Transverse colon (tissue), 4 donors: ENCODE measurements at regions not wholly inside any gene's neighbourhood (a gene's known extent, or its start where the extent isn't known, plus 50 kb on each side); places are given as distances from the start of the nearest gene placed in this dataset.

Experiments used
- DNase-seq: peaks from one replicate; pipeline ENCODE4 v3.0.0-alpha.2; 2019
- H3K27ac ChIP-seq, 4 donors: fragments of 200-600 bp; sonication (generic); 2 replicates each; pipeline ENCODE4 v1.5.1; 2016 to 2018; ENCODE audit warnings: inconsistent platforms in 4 of 4
- H3K27me3 ChIP-seq: fragments of 200-600 bp; sonication (generic); 2 replicates; pipeline ENCODE4 v1.5.1; 2017; ENCODE audit warnings: inconsistent platforms
- H3K36me3 ChIP-seq, 4 donors: fragments of 200-600 bp; sonication (generic); 2 replicates each; pipeline ENCODE4 v1.5.1; 2017 to 2019; ENCODE audit warnings: inconsistent platforms in 4 of 4
- H3K4me1 ChIP-seq, 4 donors: fragments of 200-600 bp; sonication (generic); 2 replicates each; pipeline ENCODE4 v1.5.1; 2017 to 2020; ENCODE audit warnings: inconsistent platforms in 4 of 4
- H3K4me3 ChIP-seq, 4 donors: fragments of 200-600 bp; sonication (generic); 1 replicate in 1 of 4; 2 replicates in 3 of 4; pipeline versions ENCODE4 v1.5.1 to v1.6.1; 2017 to 2019; ENCODE audit warnings: inconsistent platforms in 4 of 4
- H3K9me3 ChIP-seq, 2 donors: fragments of 200-600 bp; sonication (generic); 2 replicates each; pipeline ENCODE4 v1.5.1; 2017 to 2019; ENCODE audit warnings: inconsistent platforms in 2 of 2
- CTCF ChIP-seq, 5 experiments: fragments of 200-600 bp in 3 of 5; fragments of 450-650 bp in 2 of 5; sonication (generic) in 3 of 5; IDR thresholded peaks; 1 replicate in 2 of 5; 2 replicates in 3 of 5; pipeline ENCODE4 v1.5.1; 2016 to 2017; ENCODE audit warnings: antibody characterized with exemption in 5 of 5, inconsistent platforms in 3 of 5, mild to moderate bottlenecking in 2 of 5, moderate library complexity in 1 of 5
- EP300 ChIP-seq: sonication (generic); formaldehyde crosslinking; IDR thresholded peaks from one replicate; pipeline ENCODE4 v1.6.1; 2017; ENCODE audit warnings: antibody characterized with exemption, low read depth
- POLR2A ChIP-seq: fragments of 450-650 bp; IDR thresholded peaks from one replicate; pipeline ENCODE4 v1.6.1; 2016; ENCODE audit warnings: antibody characterized with exemption, mild to moderate bottlenecking, moderate library complexity
- POLR2AphosphoS5 ChIP-seq, 3 donors: sonication (generic); formaldehyde crosslinking; IDR thresholded peaks; one replicate each; pipeline ENCODE4 v1.6.1; 2016; ENCODE audit warnings: antibody characterized with exemption in 3 of 3
- WGBS, 2 donors: methylation state at CpG; one replicate each; pipeline ENCODE4 v1.1.5; 2018; ENCODE audit warnings: low coverage in 1 of 2; 5-methylcytosine and 5-hydroxymethylcytosine counted together
- in situ Hi-C, 4 donors: fragments of 200-750 bp; cut with MboI; loops; one replicate each; pipeline versions ENCODE4 v1.15.0 to v1.15.1; 2017; ENCODE audit warnings: low sequenced_read_pairs in 3 of 4, low pct_ligation_motif_present in 1 of 4, low pct_unique_long_range_greater_than_20kb in 1 of 4
- intact Hi-C: fragments of 100-400 bp; cut with DNase I; formaldehyde crosslinking; loops from one replicate; pipeline ENCODE4 v1.15.1; 2023; ENCODE audit warnings: low total_unique reads

GRCh38 chr13:99656092-99656745 is 154.9 kb downstream of the TM9SF2 start:
- 8 to 9% methylated on average over 6 to 8 of the region's 8 CpGs for WGBS, 2 donors
- Histone ChIP-seq H3K36me3 (no peaks in the 10 kb centered on the region), H3K4me3 (peak overlapping the region in 1 of 4 donors; percentile 17), H3K27ac (no peak overlapping the region), H3K4me1 (peaks cover 7 to 38% (median 14%) of the 10 kb centered on the region in 4 donors), H3K27me3 (no peaks in the 10 kb centered on the region), H3K9me3 (no peaks in the 10 kb centered on the region)
- in situ Hi-C loops (loop anchor here (10.0 to 25.0 kb wide), 6 partner anchors 256 to 859 kb away; no protein-coding TSS in a partner anchor), intact Hi-C loops (loop anchor here (5.0 kb wide), 1 partner anchor 856 kb away; no protein-coding TSS in a partner anchor)
- peak; percentile 86 for DNase-seq
- TF ChIP-seq CTCF (IDR thresholded peaks at IDR 0.05) (peak; percentile 90 to 94 (median 91)), EP300 (no peak), POLR2A (no peak), POLR2AphosphoS5 (IDR thresholded peaks at IDR 0.05) (no peak)

DNA sequence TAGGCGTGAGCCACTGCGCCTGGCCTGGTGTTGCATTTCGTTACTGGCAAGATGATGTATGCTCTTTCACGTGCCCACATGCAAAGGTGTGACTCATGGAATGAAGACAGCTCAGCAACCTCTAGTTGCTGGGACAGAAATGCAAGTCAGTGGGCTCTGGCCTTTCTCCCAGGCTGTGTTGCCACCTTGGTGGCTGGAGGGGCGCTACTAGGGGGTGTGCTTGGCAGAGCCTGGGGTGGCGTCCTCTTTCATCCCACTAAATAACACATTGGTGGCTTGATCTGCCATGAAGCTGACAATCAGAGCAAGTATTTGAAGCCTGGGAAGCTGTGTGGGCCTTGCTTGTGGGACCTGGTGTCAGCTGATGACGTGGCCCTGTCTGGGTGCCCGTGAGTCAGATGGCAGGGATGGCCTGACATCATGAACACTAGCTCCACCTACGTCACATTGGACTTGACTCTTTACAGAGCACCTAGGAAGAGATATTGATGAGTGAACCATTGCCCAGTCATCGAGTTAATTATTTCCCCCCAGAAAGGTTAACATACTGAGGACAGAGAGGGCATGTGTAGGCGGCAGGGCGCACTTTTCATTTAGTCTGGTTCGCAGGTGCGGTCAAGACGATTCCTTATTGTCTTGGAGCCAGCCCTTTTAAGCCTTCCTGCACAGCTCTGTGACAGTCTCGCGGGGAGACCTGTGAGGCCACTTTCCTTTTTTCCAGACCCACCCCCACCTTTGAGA is 154.2 kb downstream of the TM9SF2 start:
- Histone ChIP-seq H3K36me3 (no peaks in the 10 kb centered on the region), H3K9me3 (no peaks in the 10 kb centered on the region), H3K27me3 (no peaks in the 10 kb centered on the region), H3K4me1 (peaks cover 7 to 38% (median 14%) of the 10 kb centered on the region in 4 donors), H3K4me3 (no peak overlapping the region), H3K27ac (no peak overlapping the region)
- DNase-seq, result no peak
- intact Hi-C loops, result loop anchor here (5.0 kb wide), 1 partner anchor 857 kb away; no protein-coding TSS in a partner anchor
- WGBS, 2 donors, result 63 to 76% methylated on average over 8 to 17 of the region's 17 CpGs
- in situ Hi-C loops, result loop anchor here (10.0 to 25.0 kb wide), 6 partner anchors 257 to 859 kb away; no protein-coding TSS in a partner anchor
- TF ChIP-seq POLR2A (no peak), CTCF (IDR thresholded peaks at IDR 0.05) (no peak), POLR2AphosphoS5 (IDR thresholded peaks at IDR 0.05) (no peak), EP300 (no peak)

GRCh38 chr13:99654076-99654475 is 152.8 kb downstream of the TM9SF2 start:
- in situ Hi-C loops (loop anchor here (10.0 to 25.0 kb wide), 6 partner anchors 258 to 861 kb away; no protein-coding TSS in a partner anchor), intact Hi-C loops (no loop called here)
- TF ChIP-seq EP300 (no peak), POLR2A (no peak), POLR2AphosphoS5 (IDR thresholded peaks at IDR 0.05) (no peak), CTCF (IDR thresholded peaks at IDR 0.05) (no peak)

GRCh38 chr13:99653526-99653925 is 152.3 kb downstream of the TM9SF2 start:
- H3K4me3 ChIP-seq, result no peak overlapping the region
- in situ Hi-C loops, result loop anchor here (10.0 to 25.0 kb wide), 6 partner anchors 259 to 861 kb away; no protein-coding TSS in a partner anchor
- no peaks in the 10 kb centered on the region for H3K27me3 ChIP-seq
- TF ChIP-seq POLR2A (no peak), CTCF (IDR thresholded peaks at IDR 0.05) (no peak), POLR2AphosphoS5 (IDR thresholded peaks at IDR 0.05) (no peak), EP300 (no peak)
- H3K36me3 ChIP-seq, result no peaks in the 10 kb centered on the region
- 62 to 86% methylated on average over 2 of the region's 2 CpGs for WGBS, 2 donors
- H3K4me1 ChIP-seq, result peaks cover 4 to 26% (median 8%) of the 10 kb centered on the region in 4 donors
- no peak overlapping the region for H3K27ac ChIP-seq
- H3K9me3 ChIP-seq, result no peaks in the 10 kb centered on the region
- intact Hi-C loops, result no loop called here
- DNase-seq, result no peak

More at GRCh38 chr13:99654076-99654475, 152.8 kb downstream of the TM9SF2 start:
- H3K4me1 ChIP-seq, result peaks cover 7 to 31% (median 11%) of the 10 kb centered on the region in 4 donors
- H3K27ac ChIP-seq, result no peak overlapping the region
- no peaks in the 10 kb centered on the region for H3K27me3 ChIP-seq
- WGBS, 2 donors, result 83 to 87% methylated on average over 2 to 4 of the region's 4 CpGs
- no peak overlapping the region for H3K4me3 ChIP-seq
- DNase-seq, result no peak
- H3K36me3 ChIP-seq, result no peaks in the 10 kb centered on the region
- no peaks in the 10 kb centered on the region for H3K9me3 ChIP-seq
